HL-60 (cell line): ENCODE measurements at regions not wholly inside any gene's neighbourhood (a gene's known extent, or its start where the extent isn't known, plus 50 kb on each side); places are given as distances from the start of the nearest gene placed in this dataset.

ENCODE experiments used
- DNase-seq, 2 experiments: peaks; one replicate each; pipeline ENCODE4 v3.0.0-alpha.2; 2010 to 2020; ENCODE audit warnings: low read depth in 1 of 2, low spot score in 1 of 2
- H3K27ac ChIP-seq: fragments of 250-450 bp; sonication (Bioruptor Pico); replicated peaks from 2 replicates; pipeline ENCODE4 v1.5.1; 2020; ENCODE audit warnings: mild to moderate bottlenecking, moderate library complexity
- H3K27me3 ChIP-seq: fragments of 250-450 bp; sonication (Bioruptor Pico); 2 replicates; pipeline ENCODE4 v1.5.1; 2021; ENCODE audit warnings: mild to moderate bottlenecking, moderate library complexity; ENCODE audit not compliant: insufficient read depth, poor library complexity, severe bottlenecking
- H3K4me3 ChIP-seq: replicated peaks from 2 replicates; pipeline ENCODE4 v1.5.1; 2011; ENCODE audit warnings: mild to moderate bottlenecking, control low read depth, low read length; ENCODE audit not compliant: insufficient read depth
- GABPA ChIP-seq: IDR thresholded peaks from 2 replicates; pipeline ENCODE4 v1.6.1; 2012; ENCODE audit warnings: low read depth
- POLR2AphosphoS5 ChIP-seq: IDR thresholded peaks from 2 replicates; pipeline ENCODE4 v1.6.1; 2012; ENCODE audit warnings: low read depth
- REST ChIP-seq: IDR thresholded peaks from 2 replicates; pipeline ENCODE4 v1.6.1; 2012; ENCODE audit warnings: low read depth; ENCODE audit not compliant: insufficient replicate concordance
- SPI1 ChIP-seq: IDR thresholded peaks from 2 replicates; pipeline ENCODE4 v1.6.1; 2012; ENCODE audit warnings: low read depth, mild to moderate bottlenecking, borderline replicate concordance
- TF ChIP-seq, protein P1 (sequence below): IDR thresholded peaks from one replicate; pipeline ENCODE4 v1.5.1; 2011; ENCODE audit warnings: low read length, control low read depth, inconsistent platforms; ENCODE audit not compliant: insufficient read depth

DNA sequence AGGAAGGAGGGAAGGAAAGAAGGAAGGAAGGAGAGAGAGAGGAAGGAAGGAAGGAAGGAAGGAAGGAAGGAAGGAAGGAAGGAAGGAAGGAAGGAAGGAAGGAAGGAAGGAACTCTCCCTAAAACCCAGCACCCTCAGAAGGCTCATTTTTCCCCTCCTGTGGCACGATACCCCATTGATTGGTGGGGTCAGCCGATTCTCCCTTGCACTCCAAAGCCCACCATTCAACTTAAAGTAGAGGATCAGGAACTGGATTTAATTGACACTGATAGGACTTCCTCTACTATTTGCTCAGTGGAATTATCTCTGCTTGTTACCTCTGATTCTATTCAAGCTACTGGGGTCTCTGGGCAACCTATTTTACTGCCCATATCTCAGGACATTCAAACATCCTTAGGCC lies 199.2 kb upstream of the MAOA start:
- no peak for DNase-seq
- Histone ChIP-seq H3K27me3 (no peaks in the 10 kb centered on the region), H3K27ac (no peak overlapping the region), H3K4me3 (no peak overlapping the region)
- TF ChIP-seq SPI1 (no peak), GABPA (no peak), POLR2AphosphoS5 (no peak), REST (no peak)
- TF ChIP-seq, protein P1, sequence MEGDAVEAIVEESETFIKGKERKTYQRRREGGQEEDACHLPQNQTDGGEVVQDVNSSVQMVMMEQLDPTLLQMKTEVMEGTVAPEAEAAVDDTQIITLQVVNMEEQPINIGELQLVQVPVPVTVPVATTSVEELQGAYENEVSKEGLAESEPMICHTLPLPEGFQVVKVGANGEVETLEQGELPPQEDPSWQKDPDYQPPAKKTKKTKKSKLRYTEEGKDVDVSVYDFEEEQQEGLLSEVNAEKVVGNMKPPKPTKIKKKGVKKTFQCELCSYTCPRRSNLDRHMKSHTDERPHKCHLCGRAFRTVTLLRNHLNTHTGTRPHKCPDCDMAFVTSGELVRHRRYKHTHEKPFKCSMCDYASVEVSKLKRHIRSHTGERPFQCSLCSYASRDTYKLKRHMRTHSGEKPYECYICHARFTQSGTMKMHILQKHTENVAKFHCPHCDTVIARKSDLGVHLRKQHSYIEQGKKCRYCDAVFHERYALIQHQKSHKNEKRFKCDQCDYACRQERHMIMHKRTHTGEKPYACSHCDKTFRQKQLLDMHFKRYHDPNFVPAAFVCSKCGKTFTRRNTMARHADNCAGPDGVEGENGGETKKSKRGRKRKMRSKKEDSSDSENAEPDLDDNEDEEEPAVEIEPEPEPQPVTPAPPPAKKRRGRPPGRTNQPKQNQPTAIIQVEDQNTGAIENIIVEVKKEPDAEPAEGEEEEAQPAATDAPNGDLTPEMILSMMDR: no peak

DNA sequence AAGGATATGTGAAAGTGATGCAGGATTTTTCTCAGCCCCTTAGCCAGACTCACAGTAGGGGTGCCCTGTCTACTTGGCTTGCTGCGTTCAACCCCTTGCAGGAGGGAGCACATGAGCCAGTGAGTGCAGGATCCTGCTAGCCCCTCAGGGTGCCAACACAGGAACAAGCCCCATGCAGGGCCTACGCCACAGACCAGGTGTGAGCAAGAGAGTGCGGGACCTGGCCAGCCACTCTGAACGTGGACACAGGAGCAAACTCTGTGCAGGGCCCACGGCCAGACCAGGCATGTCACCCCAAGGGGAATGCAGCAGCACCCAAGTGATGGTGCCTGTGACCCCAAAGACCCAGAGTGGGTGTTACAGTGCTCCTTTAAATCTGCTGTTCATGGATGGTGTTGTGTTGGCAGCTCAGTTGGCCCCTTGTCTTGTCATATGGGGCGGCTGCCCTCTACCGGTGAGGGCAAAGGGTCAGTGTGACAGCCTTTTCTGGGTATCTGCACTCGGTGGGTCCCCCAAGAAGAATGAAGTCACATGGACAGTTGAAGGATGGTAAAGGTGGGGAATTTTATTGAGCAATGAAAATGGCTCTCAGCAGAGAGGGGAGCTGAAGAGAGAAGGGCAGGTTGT lies 188.4 kb upstream of the MAOA start:
- H3K4me3 ChIP-seq: no peak overlapping the region
- TF ChIP-seq REST (no peak), SPI1 (no peak), GABPA (no peak)
- H3K27me3 ChIP-seq: no peaks in the 10 kb centered on the region
- no peak for DNase-seq
- no peak overlapping the region for H3K27ac ChIP-seq

GRCh38 chrX:43469391-43470054 lies 186.6 kb upstream of the MAOA start:
- no peak for TF ChIP-seq SPI1
- no peaks in the 10 kb centered on the region for H3K27me3 ChIP-seq
- DNase-seq: no peak
- H3K4me3 ChIP-seq: no peak overlapping the region
- no peak overlapping the region for H3K27ac ChIP-seq

GRCh38 chrX:43474321-43474720 lies 181.8 kb upstream of the MAOA start:
- DNase-seq: no peak
- no peak overlapping the region for H3K4me3 ChIP-seq
- H3K27me3 ChIP-seq: no peaks in the 10 kb centered on the region
- TF ChIP-seq POLR2AphosphoS5 (no peak), SPI1 (no peak), GABPA (no peak), REST (no peak)
- TF ChIP-seq, protein P1: no peak
- H3K27ac ChIP-seq: no peak overlapping the region
